Uterus (tissue), 3 donors: ENCODE measurements at regions not wholly inside any gene's neighbourhood (a gene's known extent, or its start where the extent isn't known, plus 50 kb on each side); places are given as distances from the start of the nearest gene placed in this dataset.

Experiments
- DNase-seq, 2 donors: peaks; one replicate each; pipeline ENCODE4 v3.0.0-alpha.2; 2019 to 2020
- H3K27ac ChIP-seq, 2 donors: fragments of 200-600 bp; sonication (generic); 1 replicate in 1 of 2; 2 replicates in 1 of 2; pipeline ENCODE4 v1.5.1; 2016 to 2018
- H3K27me3 ChIP-seq, 2 donors: fragments of 200-600 bp; sonication (generic); one replicate each; pipeline ENCODE4 v1.5.1; 2018 to 2019; ENCODE audit warnings: control low read depth in 1 of 2
- H3K36me3 ChIP-seq, 2 donors: fragments of 200-600 bp; sonication (generic); one replicate each; pipeline ENCODE4 v1.5.1; 2019; ENCODE audit warnings: control low read depth in 1 of 2
- H3K4me1 ChIP-seq, 2 donors: fragments of 200-600 bp; sonication (generic); one replicate each; pipeline ENCODE4 v1.5.1; 2018 to 2019; ENCODE audit warnings: control low read depth in 1 of 2
- H3K4me3 ChIP-seq, 2 donors: fragments of 200-600 bp; sonication (generic); 1 replicate in 1 of 2; 2 replicates in 1 of 2; pipeline ENCODE4 v1.5.1; 2018 to 2019; ENCODE audit warnings: mild to moderate bottlenecking in 1 of 2
- H3K9me3 ChIP-seq, 2 donors: fragments of 200-600 bp; sonication (generic); one replicate each; pipeline ENCODE4 v1.5.1; 2019; ENCODE audit warnings: control low read depth in 1 of 2
- POLR2A ChIP-seq, 2 donors: fragments of 450-650 bp; IDR thresholded peaks; one replicate each; pipeline ENCODE4 v1.6.1; 2016; ENCODE audit warnings: antibody characterized with exemption in 2 of 2, mild to moderate bottlenecking in 1 of 2, moderate library complexity in 1 of 2
- intact Hi-C: fragments of 100-400 bp; cut with DNase I; formaldehyde crosslinking; loops from one replicate; pipeline ENCODE4 v1.15.1; 2023; ENCODE audit warnings: low total_unique reads
- TF ChIP-seq, protein P1 (sequence below), 4 experiments: fragments of 200-600 bp in 2 of 4; fragments of 450-650 bp in 2 of 4; sonication (generic) in 2 of 4; IDR thresholded peaks; one replicate each; pipeline ENCODE4 v1.5.1; 2016 to 2019; ENCODE audit warnings: antibody characterized with exemption in 4 of 4, mild to moderate bottlenecking in 2 of 4, moderate library complexity in 1 of 4
- donor health status: DM: yes; HTN: yes; CAD: no.

DNA sequence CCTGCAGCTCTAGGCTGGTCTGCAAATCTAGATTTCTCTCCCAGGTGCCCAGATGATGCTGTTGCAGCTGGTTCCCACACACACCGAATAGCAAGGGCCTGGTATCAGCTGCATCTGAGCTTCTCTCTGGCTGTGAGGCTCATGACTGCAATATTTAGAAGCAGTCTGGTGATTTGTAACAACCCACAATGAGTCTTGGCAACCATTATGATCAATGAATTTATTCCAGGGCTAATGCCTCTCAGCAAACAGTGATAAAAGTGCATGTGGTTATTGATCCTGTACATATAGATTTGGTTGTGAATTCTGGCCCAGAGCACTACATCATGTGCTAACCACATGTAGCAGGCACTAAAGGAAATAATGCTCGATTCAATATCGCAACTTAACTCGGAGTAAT is 114.3 kb downstream of the ASCL4 start:
- intact Hi-C loops = no loop called here
- Histone ChIP-seq H3K36me3 (no peaks in the 10 kb centered on the region), H3K9me3 (no peaks in the 10 kb centered on the region), H3K4me1 (no peaks in the 10 kb centered on the region), H3K27ac (no peak overlapping the region), H3K27me3 (no peaks in the 10 kb centered on the region), H3K4me3 (no peak overlapping the region)
- no peak for DNase-seq
- TF ChIP-seq, protein P1, sequence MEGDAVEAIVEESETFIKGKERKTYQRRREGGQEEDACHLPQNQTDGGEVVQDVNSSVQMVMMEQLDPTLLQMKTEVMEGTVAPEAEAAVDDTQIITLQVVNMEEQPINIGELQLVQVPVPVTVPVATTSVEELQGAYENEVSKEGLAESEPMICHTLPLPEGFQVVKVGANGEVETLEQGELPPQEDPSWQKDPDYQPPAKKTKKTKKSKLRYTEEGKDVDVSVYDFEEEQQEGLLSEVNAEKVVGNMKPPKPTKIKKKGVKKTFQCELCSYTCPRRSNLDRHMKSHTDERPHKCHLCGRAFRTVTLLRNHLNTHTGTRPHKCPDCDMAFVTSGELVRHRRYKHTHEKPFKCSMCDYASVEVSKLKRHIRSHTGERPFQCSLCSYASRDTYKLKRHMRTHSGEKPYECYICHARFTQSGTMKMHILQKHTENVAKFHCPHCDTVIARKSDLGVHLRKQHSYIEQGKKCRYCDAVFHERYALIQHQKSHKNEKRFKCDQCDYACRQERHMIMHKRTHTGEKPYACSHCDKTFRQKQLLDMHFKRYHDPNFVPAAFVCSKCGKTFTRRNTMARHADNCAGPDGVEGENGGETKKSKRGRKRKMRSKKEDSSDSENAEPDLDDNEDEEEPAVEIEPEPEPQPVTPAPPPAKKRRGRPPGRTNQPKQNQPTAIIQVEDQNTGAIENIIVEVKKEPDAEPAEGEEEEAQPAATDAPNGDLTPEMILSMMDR (IDR thresholded peaks at IDR 0.05) = no peak
- no peak for TF ChIP-seq POLR2A (IDR thresholded peaks at IDR 0.05)

DNA sequence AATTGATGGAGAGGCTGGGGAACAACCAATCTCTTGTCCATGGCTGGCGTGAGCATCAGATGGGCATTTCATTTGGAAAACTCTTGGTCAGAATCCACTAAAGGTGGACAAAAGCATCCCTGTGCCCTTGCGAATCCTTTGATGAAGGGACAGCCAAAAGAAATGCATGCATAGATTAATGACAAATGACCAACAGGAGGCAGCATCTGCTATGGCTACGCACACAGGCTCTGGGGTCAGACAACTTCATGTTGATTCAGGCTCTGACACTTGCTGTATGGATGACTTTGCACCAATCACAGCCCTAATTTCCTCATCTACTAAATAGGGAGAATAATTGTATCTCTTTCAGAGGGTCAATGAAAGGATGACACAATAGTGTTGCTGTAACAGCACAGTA is 117.5 kb downstream of the ASCL4 start:
- Histone ChIP-seq H3K4me1 (no peaks in the 10 kb centered on the region), H3K27ac (no peak overlapping the region), H3K4me3 (no peak overlapping the region), H3K27me3 (no peaks in the 10 kb centered on the region), H3K36me3 (no peaks in the 10 kb centered on the region), H3K9me3 (no peaks in the 10 kb centered on the region)
- DNase-seq = no peak
- intact Hi-C loops = no loop called here
- TF ChIP-seq, protein P1 (IDR thresholded peaks at IDR 0.05) = no peak
- TF ChIP-seq POLR2A (IDR thresholded peaks at IDR 0.05) = no peak

DNA sequence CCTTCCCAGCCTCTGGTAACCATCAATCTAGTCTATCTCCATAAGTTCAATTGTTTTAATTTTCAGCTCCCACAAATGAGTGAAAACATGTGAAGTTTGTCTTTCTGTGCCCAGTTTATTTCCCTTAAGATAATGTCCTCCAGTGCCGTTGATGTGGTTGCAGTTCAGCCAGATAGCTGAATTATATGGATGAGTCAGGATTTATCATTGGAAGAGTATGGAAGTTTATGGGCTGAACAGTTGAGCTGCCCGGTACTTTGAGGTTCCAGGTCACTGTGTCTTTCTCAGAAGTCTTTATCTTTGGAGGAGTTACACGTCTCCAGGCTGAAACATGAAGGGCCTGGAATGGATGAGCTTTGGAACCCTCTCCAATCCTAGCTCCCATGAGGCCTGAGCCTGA is 120.1 kb downstream of the ASCL4 start:
- Histone ChIP-seq H3K9me3 (no peaks in the 10 kb centered on the region), H3K4me3 (no peak overlapping the region), H3K4me1 (no peaks in the 10 kb centered on the region), H3K27me3 (no peaks in the 10 kb centered on the region), H3K36me3 (no peaks in the 10 kb centered on the region), H3K27ac (no peak overlapping the region)
- TF ChIP-seq, protein P1 (IDR thresholded peaks at IDR 0.05) = no peak
- no peak for TF ChIP-seq POLR2A (IDR thresholded peaks at IDR 0.05)
- DNase-seq = no peak
- intact Hi-C loops = no loop called here

DNA sequence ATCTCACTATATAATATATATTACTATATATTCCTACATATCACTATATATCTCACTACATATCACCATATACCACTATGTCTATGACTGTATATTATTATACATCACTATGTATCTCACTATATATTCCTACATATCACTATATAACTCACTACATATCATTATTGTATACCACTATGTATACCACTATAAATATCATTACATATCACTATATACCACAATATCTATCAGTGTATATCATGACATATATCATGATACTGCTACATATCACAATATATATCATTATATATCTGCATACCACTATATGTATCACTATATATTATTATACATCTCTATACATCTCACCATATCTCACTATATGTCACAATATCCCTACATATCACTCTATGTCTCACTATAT is 121.5 kb downstream of the ASCL4 start:
- Histone ChIP-seq H3K9me3 (no peaks in the 10 kb centered on the region), H3K27me3 (no peaks in the 10 kb centered on the region), H3K27ac (no peak overlapping the region), H3K4me1 (no peaks in the 10 kb centered on the region), H3K4me3 (no peak overlapping the region), H3K36me3 (no peaks in the 10 kb centered on the region)
- no peak for DNase-seq
- intact Hi-C loops = no loop called here
- TF ChIP-seq, protein P1 (IDR thresholded peaks at IDR 0.05) = no peak
- TF ChIP-seq POLR2A (IDR thresholded peaks at IDR 0.05) = no peak

DNA sequence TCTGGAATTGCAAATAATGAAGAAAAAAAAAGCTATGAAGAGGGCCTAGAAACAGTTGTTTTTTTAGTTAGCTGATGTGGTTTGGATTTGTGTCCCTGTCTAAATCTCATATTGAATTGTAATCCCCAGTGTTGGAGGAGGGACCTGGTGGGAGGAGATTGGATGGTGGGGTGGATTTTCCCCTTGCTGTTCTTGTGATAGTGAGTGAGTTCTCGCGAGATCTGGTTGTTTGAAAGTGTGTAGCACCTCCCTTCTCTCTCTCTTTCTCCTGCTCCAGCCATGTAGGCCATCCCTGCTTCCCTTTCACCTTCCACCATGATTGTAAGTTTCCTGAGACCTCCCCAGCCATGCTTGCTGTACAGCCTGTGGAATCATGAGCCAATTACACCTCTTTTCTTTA is 126.1 kb downstream of the ASCL4 start:
- no peak for DNase-seq
- no peak for TF ChIP-seq POLR2A (IDR thresholded peaks at IDR 0.05)
- TF ChIP-seq, protein P1 (IDR thresholded peaks at IDR 0.05) = no peak
- H3K9me3 ChIP-seq = no peaks in the 10 kb centered on the region
- H3K27me3 ChIP-seq = no peaks in the 10 kb centered on the region
- H3K27ac ChIP-seq = no peak overlapping the region
- intact Hi-C loops = no loop called here
- H3K36me3 ChIP-seq = no peaks in the 10 kb centered on the region
- no peak overlapping the region for H3K4me3 ChIP-seq
- peaks cover 0 to 5% of the 10 kb centered on the region in 2 donors for H3K4me1 ChIP-seq
